Large intestine (tissue), 3 donors: ENCODE measurements at regions not wholly inside any gene's neighbourhood (a gene's known extent, or its start where the extent isn't known, plus 50 kb on each side); places are given as distances from the start of the nearest gene placed in this dataset.
"Not testable (repeated sequence)": the region's sequence is repeated elsewhere in the genome, so short reads cannot be mapped to it uniquely, and the experiment has no call there.

Experiments used
- DNase-seq, 2 donors: peaks; one replicate each; pipeline versions ENCODE4 v3.0.0 to v3.0.0-alpha.2; 2013
- H3K27ac ChIP-seq: one replicate; pipeline ENCODE4 v1.5.1; 2013; ENCODE audit warnings: low read length
- H3K27me3 ChIP-seq: 2 replicates; pipeline ENCODE4 v1.6.1; 2013; ENCODE audit warnings: low read length; ENCODE audit not compliant: control insufficient read depth, insufficient read depth
- H3K36me3 ChIP-seq: 2 replicates; pipeline ENCODE4 v1.6.1; 2013; ENCODE audit warnings: low read length; ENCODE audit not compliant: control insufficient read depth, insufficient read depth
- H3K4me1 ChIP-seq: one replicate; pipeline ENCODE4 v1.6.1; 2013; ENCODE audit warnings: low read length; ENCODE audit not compliant: control insufficient read depth, insufficient read depth
- H3K4me3 ChIP-seq: one replicate; pipeline ENCODE4 v1.5.1; 2013; ENCODE audit warnings: low read length
- H3K9me3 ChIP-seq: one replicate; pipeline ENCODE4 v1.6.1; 2013; ENCODE audit warnings: mild to moderate bottlenecking, low read depth, low read length, moderate library complexity; ENCODE audit not compliant: control insufficient read depth
- WGBS: methylation state at CpG from one replicate; pipeline ENCODE4 v1.1.5; 2013; ENCODE audit warnings: low lambda C conversion rate; ENCODE audit not compliant: insufficient coverage; 5-methylcytosine and 5-hydroxymethylcytosine counted together

GRCh38 chr21:14827468-14827867 is 237.3 kb downstream of the NRIP1 start:
- Histone ChIP-seq H3K4me3 (no peak overlapping the region), H3K27ac (no peak overlapping the region), H3K4me1 (no peaks in the 10 kb centered on the region), H3K36me3 (no peaks in the 10 kb centered on the region), H3K27me3 (no peaks in the 10 kb centered on the region), H3K9me3 (no peaks in the 10 kb centered on the region)
- WGBS, result 86% methylated on average over 2 of the region's 3 CpGs
- no peak for DNase-seq

DNA sequence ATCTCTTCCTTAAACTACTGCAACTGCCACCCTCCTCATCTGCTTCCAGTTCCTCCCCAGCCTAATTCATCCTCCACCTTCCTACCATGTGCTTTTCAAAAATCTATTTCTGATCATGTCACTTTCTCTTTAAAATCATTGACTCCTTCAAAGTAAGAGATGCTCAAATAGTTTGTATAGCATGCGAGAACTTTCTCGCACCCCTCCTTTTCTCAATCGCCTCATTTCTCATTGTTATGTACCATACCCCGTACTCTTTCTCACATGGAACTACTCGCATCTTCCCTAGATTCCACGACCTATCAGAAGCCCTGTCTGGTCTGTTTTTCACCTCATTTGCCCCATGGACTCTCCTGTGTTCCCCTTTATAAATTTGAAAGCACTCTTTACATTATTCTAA is 238.2 kb downstream of the NRIP1 start:
- H3K27ac ChIP-seq, result no peak overlapping the region
- no peak overlapping the region for H3K4me3 ChIP-seq
- no peaks in the 10 kb centered on the region for H3K4me1 ChIP-seq
- no peaks in the 10 kb centered on the region for H3K9me3 ChIP-seq
- no peaks in the 10 kb centered on the region for H3K27me3 ChIP-seq
- WGBS, result 100% methylated on average over 5 of the region's 6 CpGs
- H3K36me3 ChIP-seq, result no peaks in the 10 kb centered on the region
- no peak for DNase-seq

- no peak for DNase-seq
- H3K27ac ChIP-seq, result no peak overlapping the region
- H3K27me3 ChIP-seq, result no peaks in the 10 kb centered on the region
- 94% methylated on average over 2 of the region's 3 CpGs for WGBS
- no peaks in the 10 kb centered on the region for H3K36me3 ChIP-seq
- H3K4me1 ChIP-seq, result no peaks in the 10 kb centered on the region
- H3K9me3 ChIP-seq, result no peaks in the 10 kb centered on the region
- H3K4me3 ChIP-seq, result no peak overlapping the region
Measured at GRCh38 chr21:14825514-14825974, 239.3 kb downstream of the NRIP1 start.

DNA sequence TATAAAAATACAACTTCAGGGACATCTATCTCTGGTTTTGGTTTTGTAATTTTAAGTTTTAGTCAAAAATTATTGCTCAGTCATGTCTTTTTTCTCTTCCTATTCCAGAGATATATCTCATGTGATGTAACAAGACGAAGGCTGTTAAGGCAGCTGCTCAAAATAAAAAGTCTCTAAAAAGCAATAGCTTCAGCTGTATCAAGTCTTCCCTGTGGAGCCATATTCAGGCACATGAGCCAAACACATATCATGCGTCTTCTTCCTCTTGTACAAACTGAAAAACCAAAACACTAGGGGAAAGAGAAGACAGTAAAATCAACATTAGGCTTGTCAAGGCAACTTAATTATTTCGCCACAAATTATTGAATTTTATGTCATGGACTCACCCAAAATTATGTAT is 240.7 kb downstream of the NRIP1 start:
- no peaks in the 10 kb centered on the region for H3K4me1 ChIP-seq
- no peaks in the 10 kb centered on the region for H3K9me3 ChIP-seq
- no peaks in the 10 kb centered on the region for H3K36me3 ChIP-seq
- WGBS, result 100% methylated on average over 1 of the region's 3 CpGs
- DNase-seq, result no peak
- H3K4me3 ChIP-seq, result no peak overlapping the region
- no peaks in the 10 kb centered on the region for H3K27me3 ChIP-seq
- H3K27ac ChIP-seq, result no peak overlapping the region

DNA sequence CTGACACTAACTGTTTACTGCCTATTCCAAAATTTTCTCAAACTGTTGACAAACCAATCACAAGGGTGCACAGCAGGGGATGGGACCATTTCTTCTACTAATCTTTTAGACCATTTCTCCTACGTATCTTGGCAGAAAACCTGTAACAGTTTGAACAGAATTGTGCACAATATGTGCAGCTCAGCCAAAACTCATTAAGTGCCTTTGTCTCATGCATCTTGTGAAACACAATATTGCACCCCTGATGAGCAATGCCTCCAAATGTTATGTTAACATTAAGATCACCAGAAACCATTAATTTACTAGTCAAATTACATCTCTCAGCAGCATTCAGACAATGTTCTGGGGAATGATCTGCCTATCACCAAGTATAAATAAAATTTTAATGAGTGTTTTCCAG is 247.5 kb downstream of the NRIP1 start:
- H3K27ac ChIP-seq, result no peak overlapping the region
- DNase-seq, result no peak
- no peaks in the 10 kb centered on the region for H3K27me3 ChIP-seq
- H3K36me3 ChIP-seq, result no peaks in the 10 kb centered on the region
- peaks cover 2% of the 10 kb centered on the region for H3K9me3 ChIP-seq
- H3K4me1 ChIP-seq, result no peaks in the 10 kb centered on the region
- no peak overlapping the region for H3K4me3 ChIP-seq
- WGBS, result no CpG with 5 or more reads among the region's 1 CpG

- peaks cover 2% of the 10 kb centered on the region for H3K9me3 ChIP-seq
- no peak for DNase-seq
- H3K36me3 ChIP-seq, result no peaks in the 10 kb centered on the region
- H3K4me1 ChIP-seq, result no peaks in the 10 kb centered on the region
- H3K4me3 ChIP-seq, result no peak overlapping the region
- no peaks in the 10 kb centered on the region for H3K27me3 ChIP-seq
- WGBS, result 100% methylated on average over 1 of the region's 3 CpGs
- H3K27ac ChIP-seq, result no peak overlapping the region
Measured at GRCh38 chr21:14814991-14815390, 249.8 kb downstream of the NRIP1 start.

DNA sequence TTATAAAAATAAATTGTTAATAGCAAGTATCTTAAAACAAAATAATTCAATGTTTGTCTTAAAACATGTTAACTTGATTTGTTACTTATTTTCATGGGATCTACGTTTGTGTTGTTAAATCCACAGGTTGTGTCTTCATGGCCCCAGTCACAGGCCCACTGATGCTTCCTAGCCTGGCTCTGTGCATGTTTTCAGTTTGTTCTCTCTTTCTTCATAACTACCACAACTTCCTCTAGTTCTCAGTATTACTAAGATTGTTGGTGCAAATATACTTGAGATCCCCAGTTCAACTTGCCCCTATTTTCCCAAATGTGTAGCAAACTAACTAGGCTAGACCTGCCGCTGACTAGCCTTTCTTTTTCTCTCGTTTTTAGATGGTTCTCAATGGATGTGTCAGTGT is 250.5 kb downstream of the NRIP1 start:
- Histone ChIP-seq H3K9me3 (peaks cover 2% of the 10 kb centered on the region), H3K36me3 (no peaks in the 10 kb centered on the region), H3K4me1 (no peaks in the 10 kb centered on the region), H3K27me3 (no peaks in the 10 kb centered on the region), H3K4me3 (no peak overlapping the region), H3K27ac (no peak overlapping the region)
- DNase-seq, result no peak
- 90% methylated on average over 1 of the region's 3 CpGs for WGBS

- not testable (repeated sequence) for H3K27ac ChIP-seq, H3K36me3 ChIP-seq, H3K4me3 ChIP-seq, H3K9me3 ChIP-seq, H3K4me1 ChIP-seq, DNase-seq, H3K27me3 ChIP-seq
- 83% methylated on average over 1 of the region's 2 CpGs for WGBS
Measured at GRCh38 chr21:14804170-14804569, 258.1 kb upstream of the SAMSN1 start.

DNA sequence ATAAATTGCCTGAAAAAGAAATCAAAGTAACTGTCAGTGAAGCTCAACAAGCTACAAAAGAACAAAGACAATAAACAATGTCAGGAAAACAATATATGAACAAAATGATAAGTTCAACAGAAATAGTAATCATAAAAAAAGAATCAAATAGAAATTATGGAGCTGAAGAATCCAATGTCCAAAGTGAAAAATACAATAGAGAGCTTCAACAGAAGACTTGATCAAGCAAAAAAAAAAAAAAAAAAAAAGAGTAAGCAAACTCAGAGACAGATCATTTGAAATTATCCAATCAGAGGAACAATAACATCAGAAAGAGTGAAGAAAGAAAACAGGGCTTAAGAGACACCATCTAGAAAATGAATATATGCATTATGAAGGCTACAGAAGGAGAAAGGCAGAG is 251.4 kb upstream of the SAMSN1 start:
- no peaks in the 10 kb centered on the region for H3K36me3 ChIP-seq
- no peak overlapping the region for H3K27ac ChIP-seq
- DNase-seq, result no peak
- no peaks in the 10 kb centered on the region for H3K4me1 ChIP-seq
- H3K4me3 ChIP-seq, result no peak overlapping the region
- peaks cover 11% of the 10 kb centered on the region for H3K9me3 ChIP-seq
- H3K27me3 ChIP-seq, result no peaks in the 10 kb centered on the region

DNA sequence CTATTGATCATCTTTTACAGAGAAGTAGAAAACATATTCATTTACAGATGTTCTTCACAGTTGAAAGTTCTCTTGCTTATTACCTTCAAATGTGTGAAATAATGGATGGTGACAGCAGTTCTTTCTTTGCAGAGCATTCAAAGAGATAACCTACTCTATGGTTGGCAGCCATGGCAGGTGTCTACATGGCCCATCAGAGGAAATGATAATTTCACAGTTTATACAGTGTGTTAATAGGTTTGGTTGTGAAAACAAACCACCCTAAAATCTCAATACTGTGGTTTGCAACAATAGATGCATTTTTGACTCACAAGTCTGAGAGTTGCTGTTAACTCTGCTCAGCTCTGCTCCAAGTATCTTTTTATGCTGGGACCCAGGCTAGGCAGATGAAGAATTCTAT is 241.2 kb upstream of the SAMSN1 start:
- H3K9me3 ChIP-seq, result no peaks in the 10 kb centered on the region
- H3K27me3 ChIP-seq, result no peaks in the 10 kb centered on the region
- H3K4me1 ChIP-seq, result no peaks in the 10 kb centered on the region
- H3K36me3 ChIP-seq, result no peaks in the 10 kb centered on the region
- no peak overlapping the region for H3K27ac ChIP-seq
- DNase-seq, result no peak
- H3K4me3 ChIP-seq, result no peak overlapping the region

- H3K9me3 ChIP-seq, result no peaks in the 10 kb centered on the region
- no peaks in the 10 kb centered on the region for H3K4me1 ChIP-seq
- no peaks in the 10 kb centered on the region for H3K27me3 ChIP-seq
- H3K4me3 ChIP-seq, result no peak overlapping the region
- no peaks in the 10 kb centered on the region for H3K36me3 ChIP-seq
- no peak for DNase-seq
- WGBS, result 90% methylated on average over 2 of the region's 2 CpGs
- no peak overlapping the region for H3K27ac ChIP-seq
Measured at GRCh38 chr21:14785679-14786078, 239.6 kb upstream of the SAMSN1 start.
